VCaP (cell line): ENCODE measurements at regions not wholly inside any gene's neighbourhood (a gene's known extent, or its start where the extent isn't known, plus 50 kb on each side); places are given as distances from the start of the nearest gene placed in this dataset.

Experiments
- H3K27ac ChIP-seq: fragments of 450-650 bp; 2 replicates; pipeline ENCODE4 v1.5.1; 2017
- CTCF ChIP-seq: fragments of 450-650 bp; conservative IDR thresholded peaks from 2 replicates; pipeline ENCODE4 v1.5.1; 2017; ENCODE audit warnings: mild to moderate bottlenecking, moderate library complexity

GRCh38 chr2:52961403-52961802 is 806.2 kb upstream of the CHAC2 start:
- TF ChIP-seq CTCF, result no peak
- no peak overlapping the region for H3K27ac ChIP-seq

GRCh38 chr2:52960881-52961280 is 806.7 kb upstream of the CHAC2 start:
- no peak overlapping the region for H3K27ac ChIP-seq
- no peak for TF ChIP-seq CTCF

- H3K27ac ChIP-seq, result no peak overlapping the region
- no peak for TF ChIP-seq CTCF
Observed at GRCh38 chr2:52959801-52960200, 807.8 kb upstream of the CHAC2 start.

- H3K27ac ChIP-seq, result no peak overlapping the region
- no peak for TF ChIP-seq CTCF
Observed at GRCh38 chr2:52956766-52957165, 810.8 kb upstream of the CHAC2 start.

- TF ChIP-seq CTCF, result no peak
- H3K27ac ChIP-seq, result no peak overlapping the region
Observed at GRCh38 chr2:52956118-52956517, 811.5 kb upstream of the CHAC2 start.

GRCh38 chr2:52955079-52955478 is 812.5 kb upstream of the CHAC2 start:
- TF ChIP-seq CTCF, result no peak
- H3K27ac ChIP-seq, result no peak overlapping the region

GRCh38 chr2:52940101-52940500 is 827.5 kb upstream of the CHAC2 start:
- H3K27ac ChIP-seq, result no peak overlapping the region
- TF ChIP-seq CTCF, result no peak

- no peak for TF ChIP-seq CTCF
- no peak overlapping the region for H3K27ac ChIP-seq
Observed at GRCh38 chr2:52939250-52939649, 828.4 kb upstream of the CHAC2 start.
